GM21786 (cell line): ENCODE measurements at regions not wholly inside any gene's neighbourhood (a gene's known extent, or its start where the extent isn't known, plus 50 kb on each side); places are given as distances from the start of the nearest gene placed in this dataset.

Source experiments
- ATAC-seq: cut with Tn5 transposase; IDR thresholded peaks from one replicate; pipeline ENCODE4 v1.9.1; 2021; ENCODE audit not compliant: unreplicated experiment

GRCh38 chr11:11756718-11757117, 85.1 kb upstream of the USP47 start:
- no peak for ATAC-seq

GRCh38 chr11:11755871-11756270, 85.9 kb upstream of the USP47 start:
- no peak for ATAC-seq

DNA sequence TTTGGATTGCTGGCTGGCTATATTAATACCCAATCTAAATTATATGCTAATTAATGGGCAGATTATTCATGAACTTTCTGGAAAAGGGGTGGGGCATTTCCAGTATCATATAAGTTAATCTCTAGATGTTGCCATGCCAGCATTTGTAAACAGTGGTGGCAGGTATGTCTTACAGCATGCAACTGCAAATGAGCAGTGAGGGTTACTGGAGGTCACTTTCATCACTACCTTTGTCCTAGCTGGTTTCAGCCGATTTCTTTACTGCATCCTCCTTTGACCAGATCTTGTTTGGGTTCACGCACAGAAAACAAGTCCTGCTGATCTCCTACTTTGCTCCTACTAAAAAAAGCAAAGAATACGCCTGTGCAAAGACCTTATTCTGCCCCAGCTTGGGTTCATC, 89.1 kb upstream of the USP47 start:
- ATAC-seq, result no peak

- ATAC-seq, result no peak
Measured at GRCh38 chr11:11750017-11750878, 91.5 kb upstream of the USP47 start.

DNA sequence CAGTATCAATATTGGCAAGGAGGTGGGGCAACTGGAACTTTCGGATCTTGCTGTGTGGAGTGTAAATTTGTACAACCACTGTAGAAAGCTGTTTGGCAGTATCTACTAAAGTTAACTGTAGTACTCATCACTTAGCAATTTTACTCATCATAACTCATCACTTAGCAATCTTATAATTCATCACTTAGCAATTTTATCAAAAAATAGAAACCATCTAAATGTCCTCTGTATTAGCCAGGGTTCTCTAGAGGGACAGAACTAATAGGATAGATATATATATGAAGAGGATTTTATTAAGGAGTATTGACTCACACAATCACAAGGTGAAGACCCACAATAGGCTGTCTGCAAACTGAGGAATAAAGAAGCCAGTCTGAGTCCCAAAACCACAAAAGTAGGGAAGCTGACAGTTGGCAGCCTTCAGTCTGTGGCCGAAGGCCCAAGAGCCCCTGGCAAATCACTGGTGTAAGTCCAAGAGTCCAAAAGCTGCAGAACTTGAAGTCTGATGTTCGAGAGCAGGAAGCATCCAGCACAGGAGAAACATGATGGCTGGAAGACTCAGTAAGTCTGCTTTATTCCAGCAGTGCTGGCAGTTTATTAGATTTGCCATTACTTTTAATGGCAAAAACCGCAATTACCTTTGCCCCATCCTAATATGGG, 92.9 kb upstream of the USP47 start:
- ATAC-seq, result no peak

- ATAC-seq, result no peak
Measured at GRCh38 chr11:11747570-11747969, 94.2 kb upstream of the USP47 start.

DNA sequence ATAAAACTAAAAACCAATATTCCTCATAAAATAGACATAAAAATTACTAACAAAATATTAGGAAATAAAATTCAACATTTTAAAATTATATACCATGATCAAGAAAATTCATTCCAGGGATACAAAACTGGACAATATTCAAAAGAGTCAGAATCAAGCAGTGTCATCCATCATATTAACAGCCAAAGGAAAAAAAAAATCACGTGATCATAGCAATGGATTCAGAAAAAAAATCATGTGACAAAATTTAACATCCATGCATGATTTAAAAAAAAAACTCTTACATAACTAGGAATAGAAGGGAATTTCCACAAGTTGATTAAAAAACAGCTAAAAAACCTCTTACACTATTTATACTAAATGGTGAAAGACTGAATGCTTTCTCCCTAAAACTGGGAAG, 95.3 kb upstream of the USP47 start:
- no peak for ATAC-seq

DNA sequence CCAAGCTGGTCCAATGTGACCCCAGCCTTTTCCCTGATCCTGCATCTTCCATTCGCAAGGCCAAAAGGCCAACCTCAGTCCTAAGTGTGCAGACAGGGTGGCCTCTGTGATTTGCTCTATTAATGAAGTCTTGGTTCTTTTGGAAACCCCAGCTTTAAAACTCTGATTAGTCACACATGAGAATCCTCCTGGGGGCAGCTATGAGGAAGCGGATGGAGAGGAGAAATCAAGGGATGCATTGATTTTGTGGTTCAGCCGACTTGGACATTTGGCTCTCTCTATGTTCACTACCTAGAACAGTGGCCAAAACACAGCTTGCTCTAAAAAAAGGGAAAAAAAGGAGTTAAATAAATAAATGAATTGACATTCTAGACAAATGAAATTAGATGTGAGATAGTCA, 98.6 kb upstream of the USP47 start:
- no peak for ATAC-seq

DNA sequence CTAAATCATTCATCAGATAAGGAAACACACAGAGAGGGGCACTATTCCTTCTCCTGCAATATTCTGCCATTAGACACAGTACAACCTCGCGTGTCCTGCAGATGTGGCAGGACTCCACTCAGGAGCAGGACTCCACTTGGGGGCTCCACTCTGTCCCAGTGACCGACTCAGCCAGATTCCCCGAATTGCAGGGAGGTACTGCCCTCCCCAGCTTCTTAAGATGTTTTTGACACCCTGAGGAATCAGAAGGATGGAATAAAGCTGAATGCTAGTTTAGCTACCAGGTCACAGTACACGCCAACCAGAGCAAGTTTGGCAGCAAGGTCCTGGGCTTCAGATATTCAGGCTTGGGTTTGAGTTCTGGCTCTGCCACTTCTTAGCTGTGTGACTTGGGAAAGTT, 99.3 kb upstream of the USP47 start:
- ATAC-seq, result no peak

DNA sequence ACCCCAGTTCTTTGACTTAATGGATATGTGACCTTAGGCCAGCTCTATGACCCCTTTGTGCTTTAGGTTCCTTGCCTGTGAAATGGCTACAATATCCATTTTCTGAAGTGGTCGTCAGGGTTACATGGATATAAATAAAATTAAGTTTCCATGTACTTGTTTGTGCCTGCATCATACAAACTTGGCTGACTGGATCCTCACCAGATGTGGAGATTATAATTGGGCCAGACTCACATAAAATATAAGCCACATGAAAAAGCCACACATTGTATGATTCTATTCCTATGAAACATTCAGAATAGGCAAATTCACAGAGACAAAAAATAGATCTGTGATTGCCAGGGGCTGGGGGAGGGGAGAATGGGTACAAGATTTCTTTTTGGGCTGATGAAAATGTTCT, 100.9 kb upstream of the USP47 start:
- ATAC-seq, result no peak

DNA sequence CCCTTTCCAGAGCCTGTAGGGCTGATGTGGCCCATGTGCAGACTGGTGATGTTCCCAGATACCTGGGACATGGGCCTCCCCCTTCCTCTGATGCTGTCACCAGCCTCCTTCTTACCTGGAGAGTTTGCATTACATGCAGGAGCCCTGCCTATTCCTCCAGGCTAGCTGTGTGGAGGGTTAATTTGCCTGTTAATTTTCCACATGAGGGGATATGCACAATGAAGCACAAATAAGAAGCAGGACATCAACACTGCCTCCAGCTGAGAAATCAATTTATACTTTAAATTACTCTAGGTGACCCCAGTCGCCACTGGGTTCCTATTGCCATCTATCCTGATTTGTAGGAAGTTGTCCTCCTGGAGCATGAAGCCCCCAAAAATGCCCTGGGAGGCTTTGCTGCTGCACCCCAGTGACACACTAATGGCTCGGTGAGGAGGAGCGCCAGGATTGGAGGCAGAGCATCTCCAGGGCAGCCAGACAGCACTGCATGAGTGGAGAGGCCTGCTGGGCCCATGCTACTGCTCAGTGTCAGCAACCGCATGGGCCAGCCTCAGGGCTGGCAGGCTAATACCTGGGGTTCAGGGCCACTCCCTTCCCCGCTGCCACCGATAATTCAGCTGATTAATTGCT, 101.6 kb upstream of the USP47 start:
- ATAC-seq, result no peak

DNA sequence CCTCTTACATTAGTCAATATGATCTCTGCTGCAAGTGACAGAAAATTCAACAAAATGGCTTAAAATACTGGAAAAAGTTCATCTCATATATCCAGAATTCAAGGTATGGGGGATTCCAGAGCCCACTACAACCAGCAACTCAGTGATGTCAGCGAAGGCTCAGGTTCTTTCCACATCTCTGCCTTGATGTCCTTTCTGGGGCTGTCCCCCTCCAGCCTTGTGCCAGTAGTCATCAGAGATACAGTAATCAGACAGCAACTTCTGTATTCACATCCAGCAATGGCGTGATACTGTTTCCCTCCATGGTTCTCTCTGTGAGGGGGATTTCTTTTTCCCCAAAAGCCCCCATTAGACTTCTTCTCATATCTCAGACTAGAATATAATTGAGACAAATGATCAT, 103.4 kb upstream of the USP47 start:
- ATAC-seq, result no peak

DNA sequence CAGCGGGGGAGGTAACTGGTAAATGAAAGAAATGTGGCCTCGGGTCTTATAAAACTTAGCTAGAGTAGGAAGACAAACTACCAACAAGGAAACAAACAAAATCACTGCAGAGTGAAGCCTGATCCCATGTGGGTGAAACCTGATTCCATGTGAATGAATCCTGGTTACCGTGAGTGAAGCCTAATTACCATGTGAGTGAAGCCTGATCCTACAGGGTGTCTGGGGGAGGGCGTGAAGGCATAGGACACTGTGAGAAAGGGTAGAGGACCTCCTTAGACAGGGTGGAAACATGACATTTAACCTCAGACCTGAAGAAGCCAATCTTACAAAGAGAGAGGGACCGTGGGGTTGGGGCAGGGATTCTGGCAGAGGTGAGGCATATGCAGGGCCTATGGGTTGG, 106.2 kb upstream of the USP47 start:
- ATAC-seq, result no peak

GRCh38 chr11:11733246-11733747, 108.5 kb upstream of the USP47 start:
- ATAC-seq, result no peak

- no peak for ATAC-seq
Measured at GRCh38 chr11:11732116-11732515, 109.7 kb upstream of the USP47 start.

DNA sequence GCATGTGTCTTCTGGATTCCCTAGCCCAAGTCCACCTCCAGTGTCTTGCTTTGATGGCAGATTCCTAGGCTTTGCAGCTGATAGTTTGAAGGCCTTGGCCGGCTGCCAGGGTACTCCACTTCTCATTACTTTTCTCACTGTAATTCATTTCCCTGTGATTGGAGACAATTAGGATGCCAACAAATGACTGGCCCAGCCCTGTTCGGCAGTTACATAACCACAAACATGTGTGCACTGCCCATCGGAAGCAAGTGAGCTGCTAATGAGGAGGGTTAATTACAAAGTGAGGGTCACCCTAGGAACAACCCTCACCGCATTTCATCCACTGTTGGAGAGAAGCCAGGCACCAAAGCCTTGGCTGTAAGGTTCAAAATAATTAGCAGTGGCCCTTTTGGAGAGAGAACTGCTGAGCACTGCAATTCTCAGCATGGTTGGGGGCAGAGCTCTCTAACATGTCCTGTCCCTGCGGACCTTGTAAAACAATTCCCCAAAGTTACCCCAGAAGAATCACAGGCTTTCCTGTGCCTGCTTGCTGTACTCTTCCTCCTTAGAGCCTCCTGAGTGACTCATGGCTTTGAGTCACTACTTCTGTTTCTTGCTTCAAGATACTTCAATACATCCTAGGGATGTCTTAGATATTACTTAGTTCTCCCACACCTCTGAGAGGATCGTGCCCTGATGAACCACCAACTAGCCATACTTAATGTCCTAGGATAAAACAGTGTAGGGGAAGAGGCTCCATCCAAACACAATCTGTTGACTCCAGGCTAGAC, 109.7 kb upstream of the GALNT18 start:
- no peak for ATAC-seq

DNA sequence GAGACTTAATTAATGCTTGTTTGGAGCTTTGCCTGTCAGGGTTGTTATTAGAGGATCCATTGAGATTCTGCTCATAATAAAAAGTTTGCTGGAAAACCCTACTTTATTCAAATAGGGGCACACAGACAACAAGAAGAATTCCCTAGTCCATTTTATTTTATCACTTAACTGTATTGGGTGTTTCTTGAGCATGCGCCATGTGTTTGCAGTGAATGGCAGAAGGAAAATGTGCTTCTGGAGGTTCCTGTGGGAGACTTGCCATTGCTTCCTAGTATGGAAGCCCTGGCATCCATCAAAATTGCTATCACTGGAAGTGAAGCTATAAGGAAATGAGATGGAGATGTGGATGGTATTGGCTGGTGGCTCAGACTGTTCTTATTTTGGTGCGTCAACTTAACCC, 106.6 kb upstream of the GALNT18 start:
- ATAC-seq, result no peak

DNA sequence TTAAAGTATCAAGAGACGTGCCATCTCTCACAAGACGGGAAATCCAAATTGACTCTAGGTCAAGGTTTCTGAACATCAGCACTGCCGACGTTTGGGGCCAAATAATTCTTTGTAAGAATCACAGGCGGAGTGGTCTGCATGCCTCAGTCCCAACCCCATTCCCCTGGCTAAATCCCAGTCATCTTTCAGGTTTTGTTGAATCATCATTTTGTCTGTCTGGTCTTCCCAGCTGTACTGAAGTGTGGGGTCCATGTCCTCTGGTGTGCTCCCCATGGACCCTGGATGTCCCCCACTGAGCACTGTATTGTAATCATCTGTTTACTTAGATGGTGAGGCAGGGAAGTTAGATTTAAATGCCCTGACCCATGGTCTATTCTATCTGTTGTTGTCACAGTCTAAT, 103.6 kb upstream of the GALNT18 start:
- no peak for ATAC-seq

DNA sequence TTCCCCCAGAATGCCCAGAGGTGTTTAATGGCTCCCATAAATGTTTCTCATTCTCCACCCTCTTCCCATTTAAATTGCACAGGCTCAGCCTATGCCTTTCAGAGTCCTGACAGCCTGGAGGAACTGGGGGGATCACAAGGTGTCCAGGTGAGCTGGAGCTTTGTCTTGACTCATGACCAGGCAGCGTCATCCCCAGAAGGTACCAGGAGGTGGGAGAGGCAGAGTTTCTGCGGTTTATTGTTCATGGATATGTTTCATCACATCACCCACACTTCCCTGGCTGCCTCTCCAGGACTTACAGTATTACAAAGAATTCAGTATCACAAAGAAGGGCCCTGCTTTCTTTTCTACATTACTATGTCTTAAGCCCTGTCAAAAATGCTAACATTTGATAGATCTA, 103.2 kb upstream of the GALNT18 start:
- ATAC-seq, result no peak

GRCh38 chr11:11722861-11723260, 101.1 kb upstream of the GALNT18 start:
- ATAC-seq, result no peak

DNA sequence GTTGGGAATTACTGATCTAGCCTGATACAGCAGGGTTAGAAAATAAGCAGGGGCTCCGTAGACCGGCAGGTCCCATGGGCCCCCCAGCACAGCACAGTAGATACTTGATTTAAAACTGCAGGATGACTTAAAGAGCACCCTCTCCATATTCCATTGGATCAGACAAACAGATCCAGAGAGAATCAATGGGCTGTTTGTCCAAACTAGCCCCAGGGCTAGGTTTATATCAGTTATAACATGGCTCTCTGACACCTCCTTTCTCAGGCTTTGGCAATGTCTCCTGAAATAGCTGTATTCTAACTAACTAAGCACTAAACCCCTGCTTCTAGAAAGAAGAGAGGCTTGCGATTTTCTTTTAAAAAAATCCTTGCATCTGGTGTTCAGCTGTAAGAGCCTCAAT, 100.4 kb upstream of the GALNT18 start:
- ATAC-seq, result no peak
